HG03280 (cell line): ENCODE measurements at regions not wholly inside any gene's neighbourhood (a gene's known extent, or its start where the extent isn't known, plus 50 kb on each side); places are given as distances from the start of the nearest gene placed in this dataset.
"Not testable (repeated sequence)": the region's sequence is repeated elsewhere in the genome, so short reads cannot be mapped to it uniquely, and the experiment has no call there.

ENCODE experiments used
- ATAC-seq: cut with Tn5 transposase; IDR thresholded peaks from one replicate; pipeline ENCODE4 v1.9.1; 2021; ENCODE audit warnings: mild to moderate bottlenecking, moderate library complexity; ENCODE audit not compliant: unreplicated experiment

GRCh38 chr16:48011466-48011865 lies 144.3 kb downstream of the ABCC12 start:
- no peak for ATAC-seq

- ATAC-seq, result no peak
These were observed 147.7 kb downstream of the ABCC12 start for GRCh38 chr16:48008011-48008525.

GRCh38 chr16:48004141-48004695 lies 151.6 kb downstream of the ABCC12 start:
- no peak for ATAC-seq

DNA sequence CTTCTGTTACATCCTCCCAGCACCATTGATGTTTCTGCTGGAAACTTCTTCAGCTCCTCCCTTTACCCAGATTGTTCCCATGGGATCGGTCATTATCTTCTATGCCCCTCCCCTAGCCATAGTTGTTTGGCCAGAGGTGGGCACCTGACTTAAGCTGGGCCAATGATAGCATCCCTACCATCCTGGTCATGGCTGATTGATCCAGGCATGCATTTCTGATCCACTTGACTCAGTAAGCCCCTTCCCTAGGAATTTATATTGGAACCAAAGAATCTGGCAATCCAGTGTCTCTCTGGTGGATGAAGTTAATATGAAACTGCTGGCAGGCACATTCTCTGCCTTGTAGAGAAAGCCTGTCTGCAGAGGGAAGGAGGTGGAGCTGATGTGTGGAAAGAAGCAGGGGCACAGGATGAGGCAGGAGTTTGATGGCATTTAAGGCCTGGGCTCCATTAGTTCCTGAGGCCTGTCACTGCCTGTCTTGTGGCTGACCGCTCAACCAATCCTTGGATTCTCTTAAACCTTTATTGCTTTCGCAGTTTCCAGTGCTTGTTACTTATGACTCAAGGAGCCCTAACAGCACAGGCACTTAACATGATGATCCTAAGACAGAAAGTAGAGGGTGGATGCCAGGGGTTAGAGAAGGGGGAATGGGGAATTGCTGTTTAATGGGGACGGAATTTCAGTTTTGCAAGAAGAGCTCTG lies 152.4 kb downstream of the ABCC12 start:
- no peak for ATAC-seq

DNA sequence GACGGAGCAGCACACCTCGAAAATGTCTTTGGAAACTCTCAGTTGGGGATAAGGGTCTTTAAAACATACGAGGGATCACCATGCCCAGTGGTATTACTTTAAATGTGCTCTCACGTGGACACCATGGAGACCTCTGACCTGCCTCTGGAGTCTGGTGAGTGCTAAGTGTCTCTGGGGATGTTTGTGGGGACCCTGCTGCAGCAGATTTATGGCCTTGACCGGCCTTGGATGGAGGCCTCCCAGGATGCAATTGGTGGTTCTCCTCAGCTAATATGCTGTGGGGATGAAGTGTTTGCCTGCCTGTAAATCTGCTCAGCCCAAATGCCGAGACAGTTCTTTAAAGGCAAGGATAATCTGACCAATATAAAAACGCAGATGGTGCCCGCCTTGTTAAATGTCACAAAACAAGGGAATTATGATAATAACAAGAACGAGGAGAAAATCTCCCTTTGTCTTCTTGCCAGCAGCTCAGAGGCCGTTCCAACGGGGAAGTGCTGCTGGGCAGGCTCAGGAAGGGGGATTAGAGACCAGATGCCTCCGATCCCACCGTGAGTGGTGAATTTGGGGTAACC lies 154.4 kb downstream of the ABCC12 start:
- no peak for ATAC-seq

GRCh38 chr16:48000622-48001021 lies 155.2 kb downstream of the ABCC12 start:
- ATAC-seq, result no peak

DNA sequence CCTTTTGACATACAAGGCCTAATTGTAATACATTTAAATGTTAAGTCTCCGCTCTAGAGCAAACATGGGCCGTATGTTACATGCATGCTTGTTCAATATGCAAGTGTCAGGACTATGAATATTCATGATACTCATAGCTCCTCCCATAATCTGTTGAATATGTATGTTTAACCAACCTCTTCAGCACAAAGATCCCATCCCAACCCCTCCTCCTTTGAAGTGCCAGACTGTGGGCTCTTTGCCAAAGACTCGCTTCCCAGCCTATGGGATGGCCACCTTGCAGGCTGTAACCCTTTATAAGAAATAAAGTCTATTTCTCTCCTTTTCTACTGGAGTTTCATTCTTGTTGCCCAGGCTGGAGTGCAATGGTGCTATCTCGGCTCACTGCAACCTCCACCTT lies 156.2 kb downstream of the ABCC12 start:
- ATAC-seq, result no peak

DNA sequence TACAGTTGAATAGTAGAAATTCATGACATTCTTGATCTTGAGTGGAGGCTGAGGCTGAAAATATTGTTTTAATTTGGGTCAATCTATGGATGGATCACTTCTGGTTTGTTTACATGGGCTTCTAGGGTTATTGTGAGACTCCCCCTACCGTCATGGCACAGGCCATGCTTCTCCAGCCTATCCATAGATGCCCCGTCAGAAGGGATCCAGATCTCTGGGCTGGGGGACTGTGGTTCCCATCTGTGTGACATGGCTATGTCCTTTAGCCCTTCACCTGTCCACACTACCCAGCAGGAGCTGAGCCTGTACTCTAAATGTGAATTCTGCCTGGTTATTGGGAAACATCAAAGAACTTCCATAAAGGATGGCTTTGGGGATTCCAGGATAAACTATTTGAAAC lies 160.4 kb downstream of the ABCC12 start:
- no peak for ATAC-seq

- no peak for ATAC-seq
These were observed 164.3 kb downstream of the ABCC12 start for GRCh38 chr16:47991491-47991890.

GRCh38 chr16:47990676-47991075 lies 165.1 kb downstream of the ABCC12 start:
- ATAC-seq, result no peak

DNA sequence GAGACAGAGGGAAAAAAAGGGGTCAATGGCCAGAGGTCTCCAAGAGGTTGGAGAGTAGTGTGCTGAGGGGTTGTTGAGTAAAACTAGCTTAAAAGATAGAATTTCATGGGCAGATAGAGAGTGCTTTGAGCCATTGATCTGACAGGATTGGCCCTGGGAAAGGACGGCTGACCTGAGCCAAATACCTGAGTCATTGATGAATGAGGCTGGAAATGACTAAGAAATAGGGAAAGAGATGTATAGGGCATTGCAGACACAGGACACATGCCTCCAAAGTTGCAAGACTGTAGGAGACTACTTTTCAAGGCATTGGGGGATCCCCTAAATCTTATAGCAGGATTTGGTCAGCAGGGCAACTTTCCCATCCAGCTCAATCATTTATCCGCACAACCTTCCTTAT lies 168.7 kb downstream of the ABCC12 start:
- ATAC-seq, result no peak

GRCh38 chr16:47986031-47986430 lies 169.8 kb downstream of the ABCC12 start:
- ATAC-seq, result no peak

GRCh38 chr16:47984669-47985068 lies 171.1 kb downstream of the ABCC12 start:
- no peak for ATAC-seq

- ATAC-seq, result no peak
These were observed 171.7 kb downstream of the ABCC12 start for GRCh38 chr16:47983999-47984580.

DNA sequence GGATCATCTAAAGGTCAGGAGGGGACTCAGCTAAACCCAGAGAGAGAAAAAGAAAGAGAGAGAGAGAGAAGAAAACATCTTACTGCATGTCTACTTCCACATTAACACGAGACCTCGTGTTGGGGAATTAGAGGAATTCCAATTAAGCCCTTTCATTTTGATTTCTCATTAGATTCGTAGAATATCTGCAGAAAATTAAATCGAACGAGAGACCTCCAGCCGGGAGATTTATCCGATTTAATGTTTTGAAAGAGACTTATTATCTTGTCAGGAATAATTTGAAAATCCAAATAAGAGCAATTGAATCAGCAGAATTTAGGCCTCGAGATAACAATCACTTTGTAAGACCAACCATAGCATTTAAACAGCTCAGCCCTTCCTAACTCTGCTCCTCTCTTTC lies 175.6 kb downstream of the ABCC12 start:
- no peak for ATAC-seq

- ATAC-seq, result no peak
These were observed 176.1 kb downstream of the ABCC12 start for GRCh38 chr16:47979616-47980182.

DNA sequence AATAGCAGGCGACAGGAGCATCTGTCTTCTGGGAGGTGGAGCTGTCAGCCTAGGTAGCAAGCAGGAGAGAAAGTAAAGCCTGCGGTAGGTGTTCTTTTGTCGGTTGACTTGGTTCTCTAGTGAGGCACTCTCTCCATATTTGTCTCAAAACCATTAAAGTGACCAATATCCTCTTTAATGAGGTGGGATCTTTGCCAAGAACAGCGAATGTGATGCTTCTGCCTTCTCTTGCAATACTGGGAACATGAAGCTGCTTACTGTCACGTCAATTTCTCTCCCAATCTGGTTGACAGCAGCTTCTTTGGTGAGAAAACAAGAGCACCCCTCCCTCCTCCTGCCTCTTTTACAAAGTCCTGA lies 176.7 kb downstream of the ABCC12 start:
- no peak for ATAC-seq

GRCh38 chr16:47978491-47979163 lies 177.2 kb downstream of the ABCC12 start:
- no peak for ATAC-seq

DNA sequence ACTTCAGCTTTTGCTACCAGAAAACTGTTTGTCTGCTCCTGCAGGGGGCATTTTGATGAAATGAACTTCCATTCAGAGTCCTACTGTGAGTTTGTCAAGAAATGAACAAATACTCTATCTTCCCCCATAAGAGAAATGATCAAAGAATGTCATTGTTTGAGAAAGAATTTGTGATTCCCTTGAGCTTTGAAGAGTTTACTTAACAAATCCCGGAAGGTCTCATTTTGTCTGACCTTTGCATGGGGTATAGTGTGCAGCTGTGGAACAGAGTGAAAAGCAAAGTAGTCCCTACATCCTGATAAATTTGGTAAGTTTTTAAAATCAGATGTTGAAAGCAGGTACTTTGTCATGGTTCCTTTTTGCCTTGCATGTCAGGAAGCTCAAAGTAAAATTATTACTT lies 178.0 kb downstream of the ABCC12 start:
- ATAC-seq, result no peak

- ATAC-seq, result no peak
These were observed 179.1 kb downstream of the ABCC12 start for GRCh38 chr16:47976636-47977210.

GRCh38 chr16:47974971-47975370 lies 180.8 kb downstream of the ABCC12 start:
- not testable (repeated sequence) for ATAC-seq
